Panc1 (cell line): ENCODE measurements at regions not wholly inside any gene's neighbourhood (a gene's known extent, or its start where the extent isn't known, plus 50 kb on each side); places are given as distances from the start of the nearest gene placed in this dataset.

Experiments
- REST ChIP-seq, 2 experiments: IDR thresholded peaks; 2 replicates each; pipeline ENCODE4 v1.6.1; 2011 to 2012; ENCODE audit warnings: low read depth in 2 of 2, control low read depth in 1 of 2, low read length in 1 of 2, mild to moderate bottlenecking in 1 of 2, moderate library complexity in 1 of 2; ENCODE audit not compliant: insufficient read depth in 1 of 2
- TF ChIP-seq, protein P1 (sequence below): fragments of 450-650 bp; IDR thresholded peaks from 2 replicates; pipeline ENCODE4 v1.5.1; 2017; ENCODE audit warnings: mild to moderate bottlenecking

DNA sequence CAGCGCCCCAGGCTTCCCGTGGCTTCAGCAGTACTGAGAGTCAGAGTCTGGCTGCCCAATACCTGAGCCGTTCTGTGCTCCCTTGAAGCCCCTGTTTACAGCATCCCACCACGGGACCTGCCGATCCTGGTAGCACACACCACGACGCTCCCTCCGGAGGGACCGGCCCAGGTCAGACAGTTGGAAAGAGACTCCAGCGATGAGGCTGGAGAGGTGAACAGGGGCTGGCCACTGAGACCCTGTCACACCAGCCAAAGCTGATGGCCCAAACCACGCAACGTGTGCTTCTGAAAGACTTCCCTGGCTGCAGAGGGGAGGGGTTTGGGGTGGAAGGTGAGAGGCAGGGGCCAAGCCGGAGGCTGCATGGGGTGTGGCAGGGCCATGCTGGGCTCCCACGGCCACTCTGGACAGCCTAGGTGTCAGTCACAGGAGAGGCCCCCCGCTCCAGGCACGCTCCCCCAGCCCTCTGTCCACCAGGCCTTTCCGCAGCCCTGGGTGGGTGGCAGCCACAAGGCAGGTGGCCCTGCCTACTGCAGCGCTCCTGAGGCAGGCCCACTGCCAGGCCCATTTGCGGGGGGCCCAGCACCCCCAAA lies 140.2 kb upstream of the CHST15 start:
- TF ChIP-seq, protein P1, sequence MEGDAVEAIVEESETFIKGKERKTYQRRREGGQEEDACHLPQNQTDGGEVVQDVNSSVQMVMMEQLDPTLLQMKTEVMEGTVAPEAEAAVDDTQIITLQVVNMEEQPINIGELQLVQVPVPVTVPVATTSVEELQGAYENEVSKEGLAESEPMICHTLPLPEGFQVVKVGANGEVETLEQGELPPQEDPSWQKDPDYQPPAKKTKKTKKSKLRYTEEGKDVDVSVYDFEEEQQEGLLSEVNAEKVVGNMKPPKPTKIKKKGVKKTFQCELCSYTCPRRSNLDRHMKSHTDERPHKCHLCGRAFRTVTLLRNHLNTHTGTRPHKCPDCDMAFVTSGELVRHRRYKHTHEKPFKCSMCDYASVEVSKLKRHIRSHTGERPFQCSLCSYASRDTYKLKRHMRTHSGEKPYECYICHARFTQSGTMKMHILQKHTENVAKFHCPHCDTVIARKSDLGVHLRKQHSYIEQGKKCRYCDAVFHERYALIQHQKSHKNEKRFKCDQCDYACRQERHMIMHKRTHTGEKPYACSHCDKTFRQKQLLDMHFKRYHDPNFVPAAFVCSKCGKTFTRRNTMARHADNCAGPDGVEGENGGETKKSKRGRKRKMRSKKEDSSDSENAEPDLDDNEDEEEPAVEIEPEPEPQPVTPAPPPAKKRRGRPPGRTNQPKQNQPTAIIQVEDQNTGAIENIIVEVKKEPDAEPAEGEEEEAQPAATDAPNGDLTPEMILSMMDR, result no peak
- TF ChIP-seq REST (IDR thresholded peaks at IDR 0.05; ENCODE audit: insufficient read depth in 1 of 2, low read depth in 2 of 2, low read length in 1 of 2), result no peak
